NK-92 treated with Interleukin-12 subunit alpha and Interleukin-12 subunit beta, amount 100 ng/mL, for 24 hours (cell line): ENCODE measurements at regions not wholly inside any gene's neighbourhood (a gene's known extent, or its start where the extent isn't known, plus 50 kb on each side); places are given as distances from the start of the nearest gene placed in this dataset.

ENCODE experiments used
- DNase-seq: peaks from one replicate; lab custom pipeline; 2025; lab: John Stamatoyannopoulos, UW

DNA sequence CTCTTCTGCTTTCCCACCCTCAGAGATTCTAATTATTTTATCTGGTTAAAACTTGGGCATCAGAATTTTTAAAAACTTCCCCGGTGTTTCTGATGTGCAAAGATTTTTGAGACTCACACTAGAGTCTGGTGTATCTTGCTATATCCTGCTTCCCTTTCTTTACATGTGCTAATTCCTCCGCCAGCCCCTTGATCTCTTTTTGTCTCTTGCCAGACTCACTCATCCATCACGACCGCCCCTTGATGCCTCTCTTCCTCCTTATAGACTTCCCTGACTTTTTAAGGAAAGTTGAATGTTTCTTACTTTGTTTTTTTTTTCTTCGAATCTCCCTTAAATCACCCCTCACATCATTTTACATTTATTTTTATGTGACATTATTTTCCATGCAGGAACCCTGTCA is 274.9 kb upstream of the PITX2 start:
- no peak for DNase-seq

DNA sequence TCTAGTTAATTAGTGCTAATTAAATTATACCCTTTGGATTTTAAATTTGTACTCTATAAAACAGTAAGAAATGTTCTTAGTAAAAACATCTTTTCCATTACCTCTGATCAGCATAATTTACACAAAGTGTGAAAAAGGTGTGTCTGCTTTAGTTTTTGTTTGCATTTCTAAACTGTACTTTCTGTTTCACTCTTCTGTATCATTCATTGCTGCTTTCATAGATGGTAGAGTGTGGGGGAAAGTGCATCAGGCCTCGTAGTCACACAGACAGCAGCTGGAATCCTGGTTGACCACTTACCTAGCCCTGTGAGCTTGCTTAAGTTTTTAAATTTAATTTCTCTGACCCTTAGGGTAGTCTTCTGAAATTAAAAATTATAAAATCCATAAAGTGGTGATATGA is 275.4 kb upstream of the PITX2 start:
- DNase-seq: no peak

DNA sequence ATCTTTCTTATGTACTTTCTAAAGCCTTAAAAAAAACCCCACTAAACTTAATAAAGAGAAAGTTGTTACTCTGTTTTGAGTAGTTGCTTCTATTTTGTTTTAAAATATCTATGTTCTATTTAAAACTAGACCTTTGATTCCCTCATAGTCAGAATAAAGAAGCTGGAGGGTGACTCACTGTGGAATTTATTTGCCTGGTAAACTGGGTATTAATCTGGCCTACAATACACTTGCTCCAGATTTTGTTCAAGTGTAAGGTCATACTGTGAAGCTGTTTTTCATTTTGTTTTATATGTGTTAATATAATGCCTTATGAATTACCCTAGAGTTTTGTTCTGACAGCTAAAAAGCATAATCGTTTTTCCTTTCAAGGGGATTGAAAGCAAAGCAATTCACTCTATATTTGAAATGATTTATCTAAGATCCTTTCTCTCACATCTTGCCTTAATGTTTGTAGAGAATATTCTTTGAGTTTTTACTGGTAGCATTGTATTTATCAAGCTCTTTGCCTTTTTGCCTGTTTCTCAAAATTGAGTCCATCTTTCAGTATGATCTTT is 277.4 kb upstream of the PITX2 start:
- DNase-seq: no peak

DNA sequence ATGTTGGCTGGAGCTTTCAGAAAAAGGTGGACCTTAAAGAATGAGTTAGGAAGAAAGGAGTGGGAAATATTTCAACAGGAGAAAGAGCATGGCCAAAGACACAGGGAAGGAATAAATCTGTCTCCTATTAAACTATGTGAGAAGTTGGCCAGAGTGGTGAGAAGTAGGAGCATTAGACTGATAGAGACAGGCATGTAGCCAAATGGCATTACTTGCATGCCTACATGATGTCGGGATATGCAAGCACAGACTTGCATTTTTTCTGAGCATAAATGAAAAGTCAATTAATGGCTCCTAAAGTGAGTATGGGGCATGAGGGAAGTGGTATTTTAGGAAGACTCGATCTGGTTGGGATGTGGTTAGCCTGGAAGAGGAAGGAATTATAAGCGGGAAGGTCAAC is 279.6 kb upstream of the PITX2 start:
- DNase-seq: no peak

DNA sequence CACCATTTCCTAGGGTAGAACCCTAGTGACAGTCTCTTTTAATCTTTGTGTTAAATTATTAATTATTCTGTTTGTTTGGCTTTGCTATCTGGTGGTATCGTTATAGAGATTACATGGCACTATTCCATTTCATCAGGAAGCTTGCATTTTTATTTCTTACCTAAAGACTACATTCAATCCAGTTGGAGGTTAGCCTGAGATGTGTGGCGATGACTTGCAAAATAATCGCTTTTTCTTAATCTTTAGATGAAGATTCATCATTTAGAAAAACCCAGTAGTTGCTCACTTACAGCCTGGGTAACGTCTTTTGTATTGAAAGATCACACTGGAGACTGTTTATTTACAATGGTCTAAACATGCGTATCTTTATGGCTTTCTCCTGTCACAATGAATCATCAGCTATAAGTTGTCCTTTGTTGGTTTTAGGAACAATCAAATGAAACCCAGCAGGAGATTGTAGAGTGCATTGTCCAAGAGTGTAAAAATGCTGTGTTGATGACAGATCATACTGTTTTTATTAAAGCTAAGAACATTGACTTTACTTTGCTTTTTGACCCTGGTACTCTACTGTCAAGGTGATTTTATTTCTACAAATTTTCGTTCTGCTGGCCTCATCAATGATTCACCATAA is 281.7 kb upstream of the PITX2 start:
- DNase-seq: no peak

DNA sequence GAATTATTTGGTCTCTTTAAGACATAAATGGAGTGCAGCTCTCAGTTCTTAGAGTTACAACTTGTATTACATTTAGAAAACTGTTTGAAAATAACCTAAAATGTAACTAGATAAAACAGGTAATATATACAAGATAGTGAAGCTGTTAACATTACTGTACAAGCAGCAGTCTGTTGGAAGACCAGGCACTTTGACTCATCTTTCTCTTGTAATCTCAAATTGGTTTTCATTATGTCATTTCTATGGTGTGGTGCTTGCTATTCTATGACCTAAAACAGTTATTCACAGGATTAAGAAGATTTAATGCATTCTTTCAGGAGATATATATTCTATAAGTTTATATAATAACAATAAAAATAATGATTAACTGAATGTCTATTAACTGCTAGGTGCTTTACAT is 282.5 kb upstream of the PITX2 start:
- DNase-seq: no peak

DNA sequence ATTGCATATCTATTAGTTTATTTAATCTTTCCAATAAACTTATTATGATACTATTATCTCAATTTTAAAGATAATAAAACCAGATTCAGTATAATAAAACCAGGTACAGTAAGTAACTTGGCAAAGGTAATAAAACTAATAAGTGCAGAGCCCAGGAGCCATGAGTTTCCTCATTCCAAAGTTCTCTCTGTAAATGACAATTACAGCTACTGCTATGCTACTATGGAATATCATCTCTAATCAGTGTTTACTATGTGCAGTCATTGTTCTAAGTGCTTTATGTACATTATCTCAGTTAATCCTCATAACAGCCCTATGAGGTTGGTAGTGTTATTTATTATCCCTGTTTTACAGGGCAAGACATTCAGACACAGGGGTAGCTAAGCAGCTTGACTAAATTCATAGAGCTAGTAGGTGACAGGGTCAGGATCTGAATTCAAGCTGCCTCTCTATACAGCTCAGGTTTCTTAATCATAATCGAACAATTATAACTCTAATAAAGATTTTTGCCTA is 285.0 kb upstream of the PITX2 start:
- DNase-seq: no peak

DNA sequence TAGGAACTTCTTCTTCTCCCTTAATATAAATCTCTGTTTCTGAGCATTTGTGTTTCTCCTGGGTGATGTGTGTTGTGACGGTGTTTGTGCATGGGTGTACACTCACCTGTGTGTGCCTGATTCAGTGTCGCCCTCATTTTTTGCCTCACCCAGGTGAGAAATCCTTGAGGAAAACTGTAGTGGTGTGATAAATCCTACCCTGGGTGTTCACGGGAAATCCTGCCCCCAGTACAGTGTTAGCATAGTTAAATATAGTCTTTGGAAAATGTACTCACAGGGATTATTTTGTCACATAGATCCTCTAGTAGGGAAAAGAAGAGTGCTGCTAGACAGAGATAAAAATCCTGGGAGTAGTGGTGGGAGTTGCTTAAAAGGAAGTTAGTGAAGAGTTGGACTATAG is 291.9 kb upstream of the PITX2 start:
- DNase-seq: no peak

DNA sequence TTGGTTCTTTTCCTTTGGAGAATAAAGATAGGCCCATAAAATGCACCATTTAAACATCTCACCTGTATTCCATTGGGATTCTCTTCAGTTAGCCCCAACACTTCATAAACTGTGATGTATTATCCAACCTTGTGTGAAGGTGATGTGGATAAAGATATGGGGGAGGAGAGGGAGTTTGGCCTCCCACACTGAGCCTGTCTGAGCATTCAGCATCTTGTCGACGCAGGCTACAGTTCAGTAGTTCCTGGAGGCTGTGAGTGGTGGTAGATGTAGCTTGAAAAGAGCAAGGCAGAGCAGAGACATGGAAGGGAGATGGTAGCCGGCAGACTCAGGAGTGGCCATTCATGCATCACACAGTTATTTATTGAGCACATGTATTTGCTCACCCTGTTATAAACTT is 292.4 kb upstream of the PITX2 start:
- DNase-seq: no peak

DNA sequence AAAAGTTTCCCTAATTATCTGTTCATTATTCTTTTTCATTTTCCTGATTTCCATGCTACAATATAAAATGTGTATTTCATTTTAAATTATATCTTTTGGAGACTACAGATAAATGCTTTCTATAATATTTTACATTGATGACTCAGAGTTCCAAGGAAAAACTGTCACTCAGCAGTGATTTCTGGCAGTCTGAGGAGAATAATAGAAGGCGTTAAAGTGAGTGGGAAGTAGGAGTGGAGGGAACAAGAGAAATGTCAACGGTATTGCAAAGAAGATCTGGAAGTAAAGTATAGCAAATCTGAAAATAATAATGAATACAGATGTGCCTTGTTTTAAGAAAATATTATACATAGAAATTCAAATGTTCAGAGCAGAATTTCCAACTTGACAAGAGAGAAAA is 293.6 kb upstream of the PITX2 start:
- no peak for DNase-seq

DNA sequence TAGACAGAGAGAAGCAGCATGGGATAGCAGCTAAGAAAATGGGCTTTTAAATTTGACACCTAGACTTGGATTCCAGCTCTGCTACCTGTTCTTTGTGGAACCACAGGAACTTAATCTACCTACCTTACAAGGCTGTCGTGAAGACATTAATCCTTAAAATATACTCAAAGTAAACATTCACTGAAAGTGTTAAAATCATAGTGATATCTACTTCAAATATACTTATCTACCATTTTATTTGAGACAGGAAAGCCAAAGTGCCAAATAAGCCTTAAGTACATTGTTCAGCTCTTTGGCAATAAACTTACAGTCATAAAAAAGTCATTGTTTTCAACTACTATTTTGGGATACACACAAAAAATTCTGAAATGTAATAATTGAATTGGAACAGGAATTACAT is 295.0 kb upstream of the PITX2 start:
- DNase-seq: no peak

DNA sequence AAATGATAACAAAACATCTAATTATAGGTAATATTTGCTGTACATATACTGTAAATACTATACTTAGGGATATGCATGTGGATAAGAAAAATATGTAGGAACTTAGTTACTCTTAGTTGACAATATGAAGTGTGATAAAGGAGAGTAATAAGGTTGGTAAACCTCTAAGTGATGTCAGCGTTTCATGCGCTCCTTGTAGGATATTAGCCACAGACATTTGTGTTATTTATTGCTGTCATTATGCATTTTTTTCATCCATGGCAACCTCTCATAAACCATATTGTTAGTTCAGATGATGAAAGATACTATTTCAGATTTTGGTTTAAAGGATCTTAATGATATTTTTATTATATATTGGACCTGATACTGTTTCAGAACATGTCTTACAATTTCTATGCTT is 298.1 kb upstream of the PITX2 start:
- no peak for DNase-seq

DNA sequence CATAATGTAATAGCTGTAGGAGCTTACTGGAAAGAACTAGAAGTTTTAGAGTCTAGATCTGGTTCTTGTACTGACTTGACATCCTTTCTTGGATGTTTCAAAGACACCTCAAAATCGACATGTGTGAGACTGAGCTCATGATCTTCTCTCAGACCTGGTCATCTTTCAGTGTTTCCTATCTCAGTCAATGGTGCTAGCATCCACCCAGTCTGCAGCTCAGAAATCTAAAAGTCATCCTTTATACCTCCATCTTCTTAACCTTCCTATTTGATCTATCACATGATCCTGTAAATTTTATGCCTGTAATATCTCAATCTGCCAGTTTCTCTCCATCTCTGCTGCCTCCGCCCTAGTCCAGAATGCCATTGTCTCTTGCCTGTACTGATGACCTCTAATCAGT is 301.9 kb upstream of the PITX2 start:
- DNase-seq: no peak

DNA sequence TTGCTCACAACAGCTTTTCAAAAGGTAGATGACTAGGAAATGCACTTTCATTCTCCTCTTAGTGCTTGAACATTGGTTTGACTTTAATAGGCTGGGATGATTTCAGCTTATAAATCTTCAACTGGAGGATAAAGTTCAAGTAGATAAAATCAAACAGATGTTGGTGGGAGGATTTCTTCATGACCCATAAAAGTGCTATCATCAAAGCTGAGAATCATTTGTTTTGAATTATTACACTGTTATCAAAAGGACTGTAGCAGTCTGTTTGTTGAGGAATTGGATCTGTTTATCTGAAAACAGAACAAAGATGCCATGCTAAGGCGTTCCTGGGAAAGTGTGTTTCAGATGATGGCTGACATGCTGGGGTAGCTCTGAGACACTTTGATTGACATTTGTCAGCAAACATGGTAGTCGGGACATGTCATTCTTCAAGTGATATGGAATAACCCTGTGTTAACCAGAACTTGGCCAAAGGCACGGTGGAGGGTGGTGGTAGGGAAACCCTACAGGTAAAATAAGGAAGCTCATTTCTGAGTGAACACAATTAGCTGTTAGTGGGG is 304.0 kb upstream of the PITX2 start:
- DNase-seq: no peak

DNA sequence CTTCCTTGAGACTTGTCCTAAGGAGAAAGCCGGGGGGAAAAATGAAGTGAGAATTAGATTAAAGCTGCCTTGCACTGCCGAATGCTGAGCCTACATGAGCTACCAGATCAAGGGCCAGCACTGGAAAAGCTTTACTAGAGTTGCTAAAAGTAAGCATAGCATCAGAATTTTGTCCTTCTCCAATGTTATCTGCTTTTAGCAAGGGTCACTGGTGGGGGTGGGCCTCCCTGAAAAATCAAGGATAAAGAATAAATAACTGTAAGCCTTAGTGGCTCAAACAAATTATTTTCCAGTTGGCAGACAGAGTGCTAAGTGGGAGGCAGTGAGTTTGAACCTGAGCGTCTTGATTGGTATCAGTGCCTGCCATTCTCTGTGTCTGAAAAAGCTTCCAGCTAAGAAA is 310.5 kb upstream of the PITX2 start:
- no peak for DNase-seq

DNA sequence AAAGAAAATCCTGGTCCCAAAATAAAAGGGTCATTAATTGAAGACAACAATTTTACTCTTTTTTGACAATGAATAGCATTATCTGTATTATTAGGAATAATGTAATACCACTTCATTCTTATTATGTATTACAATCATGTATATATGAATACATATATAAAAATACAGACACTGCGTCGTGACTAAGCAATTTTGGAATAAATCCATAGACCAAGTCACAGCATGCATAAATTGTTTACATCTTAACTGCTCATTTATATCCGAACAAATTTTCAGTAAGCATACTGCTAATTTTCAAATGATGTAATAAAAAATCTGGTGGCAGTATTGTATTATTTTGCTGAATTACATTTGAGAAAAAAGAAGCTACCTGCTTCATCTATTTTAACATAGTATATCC is 321.6 kb upstream of the PITX2 start:
- no peak for DNase-seq

DNA sequence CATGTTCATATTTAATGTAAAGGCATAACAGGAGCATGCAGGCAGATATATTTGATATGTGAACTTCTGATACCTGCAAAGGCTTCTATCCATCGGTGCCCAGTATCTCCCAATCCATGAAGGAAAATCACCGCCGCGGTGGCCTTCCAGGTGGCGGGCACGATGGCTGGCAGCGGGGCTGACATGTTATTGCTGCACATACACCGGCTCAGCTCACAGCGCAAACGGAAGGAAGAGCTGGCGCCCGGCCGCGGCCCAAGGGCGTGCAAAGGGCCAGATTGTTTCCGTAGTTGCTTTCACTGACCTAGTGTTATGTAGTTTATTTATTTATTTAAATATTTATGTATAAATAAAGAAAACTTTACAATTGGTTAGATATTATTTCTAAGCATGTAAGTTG is 322.7 kb upstream of the PITX2 start:
- no peak for DNase-seq

DNA sequence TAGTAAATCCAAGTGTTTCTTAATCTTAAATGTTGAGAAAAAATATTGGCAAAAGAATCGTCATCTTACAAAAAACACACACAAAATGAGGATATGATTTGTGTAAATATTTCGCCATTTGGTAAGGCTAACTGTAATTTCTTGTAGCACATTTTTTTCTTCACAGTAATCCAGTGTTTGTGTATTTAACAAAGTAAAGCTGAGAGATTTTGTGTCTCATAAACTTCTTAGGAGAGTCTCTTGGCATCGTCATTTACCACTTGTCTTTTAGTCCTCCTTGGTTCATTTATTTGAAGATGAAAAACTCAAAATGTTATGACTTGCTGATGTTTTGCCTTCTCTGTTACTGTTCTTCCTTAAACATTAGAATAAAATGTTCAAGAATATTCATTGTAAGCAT is 326.7 kb upstream of the PITX2 start:
- no peak for DNase-seq

DNA sequence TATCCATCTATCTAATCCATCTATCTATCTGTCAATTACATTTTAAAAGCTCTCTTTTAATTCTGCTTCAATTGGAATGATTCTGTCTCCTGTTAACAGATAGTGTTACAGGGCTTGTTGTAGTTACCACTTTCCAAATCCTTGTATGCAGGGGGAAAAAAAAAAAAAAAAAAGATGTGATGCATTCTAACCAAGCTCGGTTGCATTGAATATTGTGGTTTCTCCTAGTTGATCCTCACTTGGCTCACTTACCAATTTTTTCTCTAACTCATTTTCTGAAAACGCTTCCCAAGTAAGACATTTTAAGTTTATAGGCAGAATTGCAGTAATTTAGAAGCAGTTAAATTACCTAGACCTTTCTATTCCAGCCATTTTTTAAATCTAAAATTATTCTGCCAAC is 327.9 kb upstream of the PITX2 start:
- DNase-seq: no peak

DNA sequence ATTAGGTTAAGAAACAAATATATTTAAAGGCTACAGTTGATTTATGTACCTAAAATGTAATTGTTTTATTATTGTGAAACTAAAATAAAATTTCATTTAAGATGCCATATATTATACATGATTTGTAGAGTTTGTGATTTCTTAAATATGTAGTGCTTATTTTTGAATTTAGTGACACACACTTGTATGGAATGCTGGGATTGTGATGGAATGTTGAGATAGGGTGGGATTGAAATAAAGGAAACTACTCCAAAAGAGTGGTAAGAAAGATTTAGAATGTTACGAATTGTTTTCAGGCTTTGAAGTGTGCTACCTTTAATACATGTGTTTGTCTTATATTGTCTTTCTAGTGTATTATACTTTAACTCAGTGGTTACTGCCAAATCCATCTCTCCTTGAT is 330.3 kb upstream of the PITX2 start:
- DNase-seq: no peak

DNA sequence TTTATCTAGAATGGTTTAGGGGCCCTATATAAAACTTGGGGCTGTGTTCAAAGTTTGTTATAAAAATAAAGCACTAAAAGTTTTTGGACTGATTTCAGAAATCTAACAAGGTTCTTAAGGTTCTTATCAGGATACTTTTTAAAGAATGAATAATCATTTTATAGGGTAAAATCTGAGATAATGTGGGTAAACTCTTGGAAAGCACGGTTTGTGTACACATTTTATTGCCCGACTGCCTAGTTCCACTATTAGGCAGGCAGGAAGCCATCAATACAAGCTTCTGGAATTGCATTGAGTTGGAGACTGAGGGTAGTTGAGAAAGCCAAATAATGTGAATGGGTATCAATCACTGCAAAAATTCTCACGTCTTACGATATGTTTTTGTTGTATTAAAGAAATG is 331.0 kb upstream of the PITX2 start:
- DNase-seq: no peak

DNA sequence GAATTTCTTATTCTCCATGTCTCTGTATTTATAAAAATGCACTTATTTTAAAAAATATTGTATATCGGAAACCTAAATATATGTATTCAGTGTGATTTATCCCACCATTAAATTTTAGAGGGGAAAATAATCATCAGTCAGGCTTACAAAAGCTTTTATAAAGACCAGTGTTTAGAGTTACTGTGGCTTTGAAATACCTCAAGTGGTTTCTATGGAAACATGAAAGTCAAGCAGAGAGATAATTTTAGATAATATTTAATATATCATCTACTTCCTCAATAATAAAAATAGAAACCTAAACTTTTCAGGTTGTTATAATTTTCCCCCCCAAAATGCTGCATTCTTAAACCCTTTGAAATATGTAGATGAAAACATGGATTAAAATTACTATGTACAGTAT is 332.9 kb upstream of the PITX2 start:
- DNase-seq: no peak

DNA sequence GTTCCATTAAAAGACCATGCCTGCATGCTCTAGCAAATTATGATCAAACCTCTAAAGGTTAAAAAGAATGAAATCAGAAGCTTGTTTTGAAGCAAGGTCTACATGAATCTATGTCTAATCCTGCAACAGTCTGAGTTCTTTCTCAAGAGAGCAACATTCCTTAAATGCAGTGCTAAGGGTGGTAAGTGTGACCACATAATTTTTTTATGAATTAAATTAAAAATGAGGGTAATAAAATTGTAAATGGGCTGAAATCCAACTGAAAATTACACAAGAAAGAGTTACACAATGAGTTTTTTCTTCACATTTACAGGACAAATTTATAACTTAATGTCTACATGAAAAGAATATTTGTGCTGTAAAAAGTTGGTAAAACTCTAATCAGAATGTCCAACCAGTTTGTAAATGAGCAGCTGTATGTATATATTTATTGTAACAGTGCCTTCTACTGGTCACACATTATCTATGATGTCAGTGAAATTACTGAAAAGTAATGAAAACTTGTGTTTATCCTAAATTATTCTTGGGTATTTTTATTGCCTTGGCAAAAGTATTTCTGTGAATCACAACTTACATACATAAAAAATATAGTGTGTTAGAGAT is 336.3 kb upstream of the PITX2 start:
- no peak for DNase-seq

DNA sequence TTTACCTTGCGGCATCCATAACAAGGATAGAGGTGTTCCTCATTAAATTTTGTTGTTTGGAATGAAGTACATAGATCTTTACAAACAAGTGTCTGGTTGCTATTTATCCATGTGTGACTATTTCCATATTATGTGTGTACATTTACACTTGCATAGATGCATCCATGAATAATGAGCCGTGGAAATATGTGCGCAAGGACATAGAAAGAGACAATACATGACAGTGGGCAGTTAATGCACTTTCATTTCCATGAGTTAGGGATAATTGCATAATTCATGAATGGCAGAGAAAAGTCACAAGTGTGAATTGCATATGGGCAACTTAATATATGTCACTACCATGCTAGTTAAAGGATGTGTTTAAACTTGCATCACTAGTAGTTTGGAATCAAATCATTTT is 338.2 kb upstream of the PITX2 start:
- DNase-seq: no peak
